Suppressor macrophage (primary cell): ENCODE measurements at regions not wholly inside any gene's neighbourhood (a gene's known extent, or its start where the extent isn't known, plus 50 kb on each side); places are given as distances from the start of the nearest gene placed in this dataset.

Source experiments
- DNase-seq, 4 experiments: peaks; one replicate each; pipeline ENCODE4 v3.0.0-alpha.2; 2020 to 2022

DNA sequence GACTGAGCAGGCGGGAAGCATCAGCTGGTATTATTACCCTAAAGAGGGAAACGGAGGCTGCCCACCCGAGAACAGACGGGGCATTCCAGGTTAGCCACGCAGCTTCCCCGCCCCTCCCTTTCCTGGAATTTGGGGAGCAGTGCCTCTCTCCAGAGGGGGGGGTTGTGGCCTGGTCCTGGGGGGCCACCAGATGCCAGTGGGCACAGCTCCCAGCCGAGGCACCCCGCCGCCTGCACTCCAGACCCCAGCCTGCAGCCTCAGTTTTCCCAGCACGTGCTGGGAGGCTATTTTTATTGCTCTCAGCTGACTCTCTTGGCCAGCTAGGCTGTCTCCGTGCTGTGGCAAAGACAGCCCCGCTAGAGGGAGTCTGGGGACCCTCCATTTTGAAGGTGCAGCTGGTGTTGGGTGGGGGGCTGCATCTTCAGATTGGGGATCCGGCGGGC is 62.7 kb upstream of the GSE1 start:
- DNase-seq: no peak

DNA sequence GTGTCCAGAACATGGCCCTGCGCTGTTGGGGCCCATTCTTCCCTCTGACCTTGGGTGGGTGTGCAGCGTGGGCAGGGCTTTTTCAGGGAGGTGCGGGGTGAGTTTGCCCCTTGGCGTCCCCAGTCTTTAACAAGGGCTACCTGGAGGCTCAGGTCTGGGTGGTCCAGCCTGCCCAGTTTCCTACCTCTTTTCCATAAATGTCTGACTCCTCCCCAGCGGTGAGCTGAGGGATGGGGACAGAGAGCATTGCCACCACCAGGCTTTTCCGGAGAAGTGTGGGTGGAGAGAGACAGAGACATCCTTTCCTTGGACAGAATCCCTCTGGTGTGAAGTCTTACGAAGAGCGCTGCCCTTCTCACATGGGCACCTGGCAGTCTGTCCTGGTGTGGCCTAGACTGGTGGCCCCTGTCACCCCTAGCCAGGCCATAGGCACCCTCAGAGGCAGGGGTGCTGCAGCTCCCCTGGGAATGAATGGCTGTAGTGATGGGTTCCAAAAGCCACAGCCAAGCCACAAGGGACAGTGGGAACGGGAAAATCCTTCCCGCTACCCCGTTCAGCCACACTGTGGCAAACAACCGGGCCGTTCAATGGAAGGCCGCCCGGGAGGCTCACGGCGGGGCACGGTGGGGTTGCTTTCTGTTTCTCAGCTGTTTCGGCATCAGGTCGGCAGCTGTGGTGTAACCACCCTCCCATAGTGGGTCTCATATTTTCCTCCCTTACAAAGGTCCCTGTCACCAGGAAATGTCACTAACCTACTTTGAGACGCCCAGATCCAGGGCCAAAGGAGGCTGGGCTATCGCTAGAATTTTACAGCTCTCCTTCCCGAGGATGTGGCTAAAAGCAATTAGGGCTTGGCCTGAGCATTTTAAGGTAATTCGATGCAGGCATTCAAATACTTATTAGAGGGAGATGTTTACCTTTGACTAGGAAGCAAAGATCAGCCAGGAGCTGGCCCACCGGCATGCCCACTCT is 61.9 kb upstream of the GSE1 start:
- DNase-seq: no peak

DNA sequence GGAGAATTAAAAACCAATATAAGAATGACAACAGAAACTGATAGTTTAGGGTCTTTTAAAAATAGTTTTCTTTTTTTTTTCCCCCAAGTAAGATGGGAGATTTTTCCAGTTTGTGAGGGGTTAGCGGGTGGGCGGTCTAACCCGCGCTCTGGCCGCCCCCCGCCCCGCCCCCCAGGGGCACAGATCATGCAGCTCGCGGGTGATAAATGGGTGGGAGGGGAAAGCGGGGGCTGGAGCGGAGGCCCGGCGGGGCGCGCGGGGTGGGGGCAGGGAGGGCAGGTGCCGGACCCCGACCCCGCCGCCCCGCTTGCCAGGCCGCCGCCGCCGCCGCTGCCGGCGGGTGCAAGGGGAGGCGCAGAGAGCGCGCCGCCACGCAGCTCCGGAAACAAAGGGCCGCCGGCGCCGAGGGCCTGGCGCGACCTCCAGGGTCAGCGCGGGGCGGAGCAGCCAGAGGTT is 60.1 kb upstream of the GSE1 start:
- no peak for DNase-seq

DNA sequence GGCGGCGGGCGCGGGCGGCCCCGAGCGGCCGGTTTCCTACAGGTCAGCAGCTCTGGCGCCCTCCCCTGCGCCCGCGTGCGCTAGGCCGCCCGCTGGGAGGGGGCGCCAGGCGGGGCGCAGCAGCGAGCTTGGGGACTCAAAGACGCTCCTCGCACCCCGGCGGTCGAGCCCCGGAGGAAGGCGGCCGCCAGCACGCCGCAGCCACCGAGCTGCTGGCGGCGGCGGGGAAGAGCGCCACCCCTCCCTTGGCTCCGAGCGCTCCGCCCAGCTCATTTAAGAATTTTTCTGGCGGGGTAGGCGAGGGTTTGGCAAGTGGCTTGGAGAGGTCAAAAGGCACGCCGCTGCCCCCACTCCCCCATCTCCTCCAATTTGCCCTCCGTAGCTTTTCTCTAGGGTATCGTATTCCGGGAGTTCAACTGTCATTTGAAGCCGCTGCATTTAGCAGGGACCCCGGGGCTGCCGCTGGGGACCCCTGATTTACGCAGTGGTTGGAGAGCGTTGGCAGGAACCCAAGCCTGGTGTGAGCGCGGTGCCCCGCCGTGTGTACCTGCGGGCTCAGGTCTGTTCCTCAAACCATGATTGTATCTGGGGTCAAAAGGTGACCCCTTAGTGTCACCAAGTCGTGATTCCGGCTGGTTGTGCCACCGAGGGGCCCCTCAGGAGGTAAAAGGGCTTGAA is 59.5 kb upstream of the GSE1 start:
- DNase-seq: peak; percentile 71 to 91 (median 80)

DNA sequence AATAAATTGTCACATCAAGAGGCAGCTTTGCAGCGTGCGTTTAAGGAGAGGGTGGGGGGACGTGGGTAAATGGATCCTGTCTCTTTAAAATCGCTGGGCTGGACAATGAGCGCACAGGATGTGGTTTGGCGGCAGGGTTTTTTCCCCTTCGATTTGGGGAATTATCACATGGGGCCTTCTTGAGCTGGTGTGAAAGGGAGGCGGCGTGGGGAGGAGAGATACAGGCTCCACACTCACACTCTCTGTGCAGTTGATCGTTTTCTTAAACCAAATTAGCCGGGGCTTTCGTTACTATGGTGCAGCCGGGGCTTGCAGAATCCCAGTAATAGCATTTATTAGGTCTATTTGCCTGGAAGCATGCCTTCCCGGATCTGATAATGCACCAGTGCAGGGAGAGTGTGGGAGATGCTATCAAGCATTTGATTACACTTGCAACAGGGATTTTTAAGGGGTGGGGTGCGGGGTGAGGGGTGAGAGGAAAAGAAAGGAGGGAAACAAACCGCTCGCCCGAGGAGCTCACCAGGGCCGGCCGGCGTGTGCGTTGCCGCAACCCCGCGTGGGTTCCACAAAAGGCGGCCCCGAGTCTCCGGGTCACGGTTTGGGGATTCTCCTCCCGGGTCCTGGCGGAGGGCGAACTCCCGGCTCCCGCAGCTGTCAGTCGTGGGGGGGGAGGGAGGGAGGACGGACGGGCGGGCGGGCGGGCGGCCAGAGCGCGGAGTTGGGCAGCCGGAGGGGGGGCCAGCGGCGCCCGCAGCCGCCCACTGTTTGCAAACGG is 58.8 kb upstream of the GSE1 start:
- DNase-seq: peak; percentile 86 to 94 (median 90)

DNA sequence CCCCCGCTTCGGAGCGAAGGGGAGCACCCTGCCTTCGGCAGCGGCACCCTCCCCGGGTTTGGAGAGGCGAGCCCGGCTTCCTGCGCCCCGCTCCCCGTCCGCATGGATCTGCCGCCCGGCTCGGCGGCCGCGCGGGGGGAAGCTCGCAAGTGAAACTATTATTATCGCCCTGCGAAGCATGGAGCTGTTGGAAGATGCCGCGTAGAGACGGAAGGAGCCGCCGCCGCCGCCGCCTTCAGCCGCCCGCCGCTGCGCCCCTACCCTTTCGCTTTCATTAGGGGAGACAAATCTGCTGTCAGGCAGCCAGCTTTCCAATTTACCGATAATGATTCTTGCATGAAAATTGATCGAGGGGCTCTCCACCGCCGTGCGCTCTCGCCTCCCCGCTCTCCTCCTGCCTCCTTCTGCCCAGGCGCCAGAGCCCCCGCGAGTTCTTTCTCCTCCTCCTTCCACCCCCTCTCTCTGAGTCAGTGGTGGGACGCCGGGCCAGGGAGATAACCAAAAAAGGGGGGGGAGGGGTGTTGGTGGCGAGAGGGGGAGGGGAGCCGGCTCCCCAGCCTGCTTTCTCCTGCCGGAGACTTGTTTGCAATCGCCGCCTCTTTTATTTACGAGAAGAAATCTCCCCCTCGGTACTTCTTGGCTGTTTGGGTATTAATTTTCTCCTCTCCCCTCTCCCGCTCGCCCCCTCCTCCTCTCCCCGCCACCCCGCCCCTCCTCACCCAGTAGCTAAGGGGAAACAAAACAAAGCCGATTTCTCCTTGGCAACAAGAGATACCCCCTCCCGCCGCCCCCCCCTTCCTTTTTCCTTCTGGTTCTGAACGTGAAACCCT is 58.0 kb upstream of the GSE1 start:
- DNase-seq: peak; percentile 32 to 77 (median 64)

DNA sequence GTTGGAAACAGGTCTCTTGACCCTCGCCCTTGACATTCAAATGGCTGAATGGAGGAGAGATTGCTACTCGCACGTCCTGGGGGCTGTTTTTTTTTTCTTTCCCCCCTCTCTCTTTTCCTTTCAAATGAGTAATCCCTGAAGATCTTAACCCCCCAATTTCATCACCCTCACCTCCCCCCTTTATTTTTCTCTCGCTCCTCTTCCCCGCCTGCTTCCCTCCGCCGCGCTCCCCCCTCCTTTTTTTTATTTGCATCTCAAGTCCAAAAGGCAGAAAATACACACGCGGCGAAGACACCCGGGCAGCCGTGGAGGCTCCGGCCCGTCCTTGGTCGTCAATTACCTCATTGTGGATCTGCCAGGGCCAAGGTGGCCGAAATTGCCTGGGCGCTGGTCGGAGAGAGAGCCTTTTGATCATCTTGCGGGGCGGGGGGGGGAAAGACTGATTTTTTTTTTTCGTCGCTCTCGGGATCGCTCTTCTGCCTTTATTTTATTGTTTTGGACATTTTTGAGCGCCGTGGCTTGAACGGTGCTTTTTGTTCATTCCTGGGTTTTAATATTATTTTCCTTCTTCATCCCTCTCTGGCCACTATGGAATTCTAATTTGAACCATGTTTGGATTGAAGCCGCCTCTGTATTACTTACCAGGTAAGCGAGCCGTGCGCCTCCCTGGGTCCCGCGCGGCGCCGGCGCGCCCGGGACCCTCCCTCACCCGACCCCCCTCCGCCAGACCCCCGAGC is 57.2 kb upstream of the GSE1 start:
- DNase-seq: peak; percentile 26 to 54 (median 38)

DNA sequence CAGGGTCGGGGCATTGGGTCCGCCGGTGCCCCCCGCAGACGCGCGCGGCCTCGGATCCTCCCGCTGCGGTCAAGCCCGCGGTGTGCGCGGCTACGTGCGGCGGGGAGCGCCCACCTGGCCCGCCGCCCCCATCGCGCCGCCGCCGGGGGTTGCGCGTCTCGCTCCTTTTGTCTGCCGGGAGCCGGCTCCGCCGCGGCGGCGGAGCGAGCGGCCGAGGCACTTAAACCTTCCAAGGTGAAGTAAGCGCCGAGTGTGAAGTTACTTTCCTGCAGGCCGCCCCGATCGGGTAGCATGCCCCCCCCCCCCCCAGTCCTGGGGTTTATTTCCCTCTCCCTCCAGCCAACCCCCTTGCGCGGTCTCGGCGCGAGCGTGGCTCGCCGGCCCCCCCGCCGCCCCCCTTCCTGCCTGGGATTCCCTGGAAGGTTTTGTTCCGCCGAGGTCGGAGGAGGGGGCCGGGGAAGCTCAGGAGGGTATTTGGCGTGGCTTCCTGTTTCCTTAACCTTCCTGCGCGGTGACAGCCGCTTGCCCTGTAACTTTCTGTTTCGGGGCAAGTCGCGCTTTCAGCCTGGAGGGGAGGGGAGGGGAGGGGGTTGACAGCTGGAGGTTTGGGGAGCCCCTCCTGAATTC is 56.6 kb upstream of the GSE1 start:
- DNase-seq: peak; percentile 60 to 75 (median 64)

DNA sequence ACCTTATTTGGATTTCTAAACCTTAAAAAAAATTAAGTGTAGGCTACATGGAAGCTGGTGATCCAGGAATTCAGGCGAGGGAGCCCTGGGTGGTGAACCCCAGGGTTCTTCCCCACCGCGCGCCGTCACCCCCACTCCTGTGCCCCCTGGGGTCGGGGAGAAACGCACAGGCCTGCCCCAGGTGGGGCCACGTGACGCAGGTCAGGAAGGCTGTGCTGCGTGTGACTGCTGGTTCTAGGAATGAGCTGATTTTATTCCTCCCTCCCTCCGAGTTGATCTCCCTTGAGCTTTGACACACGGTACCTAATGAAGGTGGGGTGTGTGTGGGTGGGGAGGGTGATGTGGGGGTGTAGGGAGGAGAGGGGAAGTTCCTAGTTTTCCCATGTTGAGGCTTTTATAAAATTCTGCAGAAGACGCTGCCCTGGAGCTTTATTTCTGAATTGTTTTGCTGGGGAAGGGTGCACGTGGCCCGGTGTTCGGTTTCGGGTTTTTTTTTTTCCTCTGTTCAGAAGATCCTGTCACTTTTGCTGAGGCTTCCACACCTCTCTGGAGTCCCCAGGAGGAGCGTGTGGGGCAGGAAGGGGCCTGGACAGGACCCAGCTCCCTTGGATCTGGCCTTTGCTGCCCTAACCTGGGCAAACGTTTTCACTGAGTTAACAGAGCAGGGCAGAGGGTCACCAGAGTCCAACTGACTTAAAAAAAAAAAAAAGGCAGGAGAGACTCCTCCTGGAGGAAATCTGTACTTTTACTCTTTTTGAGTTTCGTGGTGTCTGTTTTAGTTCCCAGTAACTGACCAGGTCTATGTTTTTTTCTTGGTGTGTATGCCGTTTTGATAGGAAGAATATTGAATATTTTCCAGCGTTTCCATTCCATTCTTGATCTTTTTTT is 55.8 kb upstream of the GSE1 start:
- DNase-seq: no peak

DNA sequence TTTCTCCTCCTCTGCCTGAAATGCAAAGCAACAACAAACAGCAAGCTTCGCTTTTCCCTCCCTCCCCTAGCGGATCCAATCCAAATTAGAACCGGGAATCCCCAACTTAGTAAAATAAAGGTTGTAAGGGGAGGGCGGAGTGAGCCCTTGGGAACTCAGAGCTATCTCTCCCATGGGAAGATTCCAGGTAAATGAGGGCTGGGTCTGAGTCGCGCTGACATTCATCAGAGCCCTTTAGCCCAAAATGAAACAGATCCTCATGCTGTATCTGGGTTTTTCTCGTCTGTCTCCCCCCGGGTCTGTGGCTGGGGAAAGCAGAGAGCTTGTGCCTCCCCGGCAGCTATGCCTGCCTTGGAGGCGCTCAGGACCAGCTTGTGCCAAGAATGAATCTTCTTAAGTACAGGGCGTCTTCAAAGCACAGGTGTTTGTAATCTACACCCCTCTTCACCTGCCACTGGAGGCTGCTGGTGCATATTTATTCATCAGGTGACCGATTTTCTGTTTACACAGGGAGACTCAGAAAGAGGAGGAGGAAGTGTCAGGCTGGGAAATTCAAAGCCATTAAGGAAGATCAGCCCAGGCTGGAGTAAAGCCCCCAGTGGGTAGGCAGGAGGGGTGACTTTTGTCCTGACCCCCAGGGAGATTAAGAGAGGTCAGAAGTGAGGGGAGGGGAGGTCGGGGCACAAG is 55.0 kb upstream of the GSE1 start:
- DNase-seq: no peak

DNA sequence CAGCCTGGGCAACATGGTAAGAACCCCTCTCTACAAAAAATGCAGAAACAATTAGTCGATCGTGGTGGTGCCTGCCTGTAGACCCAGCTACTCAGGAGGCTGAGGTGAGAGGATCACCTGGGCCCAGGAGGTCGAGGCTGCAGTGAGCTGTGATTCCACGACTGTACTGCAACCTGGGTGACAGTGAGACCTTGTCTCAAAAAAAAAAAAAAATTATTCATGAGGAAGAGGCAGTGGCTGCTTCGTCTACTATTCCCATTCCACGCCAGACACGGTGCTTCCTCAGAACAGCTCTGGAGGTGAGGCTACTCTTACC is 52.2 kb upstream of the GSE1 start:
- DNase-seq: no peak

DNA sequence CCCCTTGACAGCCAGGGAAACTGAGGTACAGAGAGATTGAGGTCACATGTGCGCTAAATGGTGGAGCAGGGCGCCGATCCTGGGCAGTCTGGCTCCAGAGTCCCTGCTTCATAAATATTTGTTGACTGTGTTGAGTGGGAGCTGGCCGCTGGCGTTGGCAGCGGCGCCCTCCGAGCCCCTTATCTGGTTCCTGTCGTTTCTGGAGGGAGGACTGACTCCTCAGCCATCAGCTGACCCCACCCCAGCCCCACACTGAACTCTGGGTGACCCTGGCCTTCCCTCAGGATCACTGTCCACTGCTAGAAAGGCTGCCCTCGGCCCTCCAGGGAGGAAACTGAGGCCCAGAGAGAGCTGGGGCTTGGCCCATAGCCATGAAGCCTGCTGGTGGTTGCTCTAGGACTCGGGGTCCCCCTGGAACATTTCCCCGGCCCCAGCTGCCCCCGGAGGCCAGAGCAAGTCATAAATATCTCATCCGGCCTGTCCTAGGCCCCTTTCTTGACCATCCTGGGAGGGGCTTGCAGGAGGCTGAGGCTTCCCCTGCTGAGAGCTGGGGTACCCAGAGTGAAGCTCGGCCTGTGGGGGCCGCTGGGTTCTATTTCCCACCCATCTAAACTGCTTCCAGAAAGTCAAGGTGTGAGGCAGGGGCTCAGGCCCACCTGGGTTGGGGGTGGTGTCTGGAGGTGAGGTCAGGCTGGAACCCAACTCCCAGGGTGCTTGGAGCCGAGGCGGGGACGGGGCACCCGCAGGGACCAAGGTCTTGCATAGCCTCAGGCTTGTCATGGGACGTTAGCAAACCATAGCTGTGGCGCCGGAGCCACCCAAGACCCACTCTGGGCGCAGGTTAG is 51.7 kb upstream of the GSE1 start:
- no peak for DNase-seq

DNA sequence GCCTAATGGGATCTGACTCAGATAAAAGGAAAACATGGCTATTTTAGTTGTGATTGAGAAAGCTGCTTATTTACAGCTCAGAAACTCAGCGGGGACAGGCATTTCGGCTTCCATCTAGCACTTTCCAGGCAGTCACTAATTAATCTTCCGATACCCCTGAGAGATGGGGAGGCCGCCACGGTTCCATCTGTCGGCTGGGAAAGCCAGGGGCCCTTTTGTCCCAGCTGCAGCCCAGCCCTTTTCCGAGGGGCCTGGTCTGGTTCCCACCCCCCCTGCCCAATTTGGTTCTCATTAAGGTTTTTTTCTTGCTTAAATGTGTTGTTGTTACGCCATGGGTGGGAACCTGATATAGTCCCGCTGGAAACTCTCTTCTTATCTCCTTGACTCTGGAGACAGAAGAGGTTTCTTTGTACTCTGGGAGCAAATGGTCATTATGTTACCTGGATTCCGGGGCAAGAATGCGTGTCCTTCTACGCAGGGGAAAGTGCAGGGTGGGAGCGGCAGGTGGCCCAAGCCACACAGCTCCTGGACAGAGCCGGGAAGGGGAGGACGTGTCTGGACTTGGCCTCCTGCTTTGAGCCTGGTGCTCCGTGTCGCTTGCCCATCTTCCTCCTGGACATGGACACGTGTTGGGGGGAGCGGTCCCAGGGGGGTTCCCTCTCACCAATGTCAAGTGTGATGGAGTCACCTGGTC is 50.9 kb upstream of the GSE1 start:
- DNase-seq: no peak

DNA sequence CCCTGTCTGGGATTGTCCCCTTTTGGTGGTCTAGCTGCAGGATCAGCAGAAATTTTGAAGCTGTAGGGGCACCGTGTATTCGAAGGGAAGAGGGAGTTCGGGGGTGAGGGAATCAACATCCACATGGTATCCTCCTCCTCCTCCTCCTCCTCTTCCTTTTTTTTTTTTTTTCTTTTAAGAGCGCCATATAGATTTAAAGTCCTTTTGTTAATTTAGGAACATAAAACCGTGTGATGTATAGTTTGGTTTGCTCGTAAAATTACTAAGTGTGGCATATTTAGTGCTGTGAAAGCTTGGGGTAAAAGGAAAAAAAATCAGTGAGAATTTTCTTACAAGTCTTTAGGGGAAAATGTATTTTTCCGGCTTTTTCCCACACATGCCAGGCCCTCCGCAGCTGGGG is 50.1 kb upstream of the GSE1 start:
- no peak for DNase-seq
